Suprapubic skin (tissue), 4 donors: ENCODE measurements at regions not wholly inside any gene's neighbourhood (a gene's known extent, or its start where the extent isn't known, plus 50 kb on each side); places are given as distances from the start of the nearest gene placed in this dataset.

Experiments
- EP300 ChIP-seq: sonication (generic); formaldehyde crosslinking; IDR thresholded peaks from one replicate; pipeline ENCODE4 v1.6.1; 2017; ENCODE audit warnings: antibody characterized with exemption
- POLR2A ChIP-seq, 2 donors: fragments of 450-650 bp; IDR thresholded peaks; one replicate each; pipeline ENCODE4 v1.6.1; 2017; ENCODE audit warnings: antibody characterized with exemption in 2 of 2, mild to moderate bottlenecking in 2 of 2, moderate library complexity in 2 of 2
- POLR2AphosphoS5 ChIP-seq, 3 donors: sonication (generic); formaldehyde crosslinking; IDR thresholded peaks; one replicate each; pipeline ENCODE4 v1.6.1; 2017; ENCODE audit warnings: antibody characterized with exemption in 3 of 3
- TF ChIP-seq, protein P1 (sequence below), 2 donors: fragments of 200-600 bp in 1 of 2; fragments of 450-650 bp in 1 of 2; sonication (generic) in 1 of 2; IDR thresholded peaks; one replicate each; pipeline ENCODE4 v1.5.1; 2016 to 2019; ENCODE audit warnings: antibody characterized with exemption in 2 of 2, mild to moderate bottlenecking in 1 of 2, moderate library complexity in 1 of 2

DNA sequence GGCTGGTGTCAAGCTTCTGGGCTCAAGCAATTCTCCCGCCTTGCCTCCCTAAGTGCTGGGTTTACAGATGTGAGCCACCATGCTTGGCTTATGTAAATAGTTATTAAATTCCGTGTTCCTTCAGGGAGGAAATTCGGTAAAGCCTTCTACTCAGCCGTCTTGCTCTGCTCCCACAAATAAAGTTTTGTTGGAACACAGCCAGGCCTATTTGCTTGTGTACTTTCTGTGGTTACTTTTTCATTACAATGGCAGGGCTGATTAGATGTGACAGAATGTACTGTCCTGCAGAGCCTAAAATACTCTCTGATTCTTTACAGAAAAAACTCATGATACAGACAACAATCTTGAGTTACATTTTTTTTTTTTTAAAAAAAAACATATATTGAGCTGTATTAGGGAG, 68.8 kb upstream of the TACR1 start:
- TF ChIP-seq POLR2A (IDR thresholded peaks at IDR 0.05) (no peak), POLR2AphosphoS5 (IDR thresholded peaks at IDR 0.05) (no peak), EP300 (no peak)
- TF ChIP-seq, protein P1, sequence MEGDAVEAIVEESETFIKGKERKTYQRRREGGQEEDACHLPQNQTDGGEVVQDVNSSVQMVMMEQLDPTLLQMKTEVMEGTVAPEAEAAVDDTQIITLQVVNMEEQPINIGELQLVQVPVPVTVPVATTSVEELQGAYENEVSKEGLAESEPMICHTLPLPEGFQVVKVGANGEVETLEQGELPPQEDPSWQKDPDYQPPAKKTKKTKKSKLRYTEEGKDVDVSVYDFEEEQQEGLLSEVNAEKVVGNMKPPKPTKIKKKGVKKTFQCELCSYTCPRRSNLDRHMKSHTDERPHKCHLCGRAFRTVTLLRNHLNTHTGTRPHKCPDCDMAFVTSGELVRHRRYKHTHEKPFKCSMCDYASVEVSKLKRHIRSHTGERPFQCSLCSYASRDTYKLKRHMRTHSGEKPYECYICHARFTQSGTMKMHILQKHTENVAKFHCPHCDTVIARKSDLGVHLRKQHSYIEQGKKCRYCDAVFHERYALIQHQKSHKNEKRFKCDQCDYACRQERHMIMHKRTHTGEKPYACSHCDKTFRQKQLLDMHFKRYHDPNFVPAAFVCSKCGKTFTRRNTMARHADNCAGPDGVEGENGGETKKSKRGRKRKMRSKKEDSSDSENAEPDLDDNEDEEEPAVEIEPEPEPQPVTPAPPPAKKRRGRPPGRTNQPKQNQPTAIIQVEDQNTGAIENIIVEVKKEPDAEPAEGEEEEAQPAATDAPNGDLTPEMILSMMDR (IDR thresholded peaks at IDR 0.05): no peak
